ENCODE measurements at regions not wholly inside any gene's neighbourhood (a gene's known extent, or its start where the extent isn't known, plus 50 kb on each side); places are given as distances from the start of the nearest gene placed in this dataset.

GRCh38 chr12:19884021-19884492, 444.8 kb downstream of the AEBP2 start:
- DNase-seq: no peak

GRCh38 chr12:19885093-19885812, 446.0 kb downstream of the AEBP2 start:
- no peak for DNase-seq

GRCh38 chr12:19886065-19886464, 446.8 kb downstream of the AEBP2 start:
- no peak for DNase-seq

- DNase-seq: no peak
Observed at GRCh38 chr12:19886639-19887064, 447.4 kb downstream of the AEBP2 start.

- no peak for DNase-seq
Observed at GRCh38 chr12:19890024-19890423, 450.7 kb downstream of the AEBP2 start.

- peak; percentile 61 for DNase-seq
Observed at GRCh38 chr12:19891936-19892591, 452.8 kb downstream of the AEBP2 start.

- DNase-seq: peak; percentile 45
Observed at GRCh38 chr12:19893514-19893913, 454.2 kb downstream of the AEBP2 start.

- peak; percentile 73 for DNase-seq
Observed at GRCh38 chr12:19894050-19894449, 454.8 kb downstream of the AEBP2 start.

- no peak for DNase-seq
Observed at GRCh38 chr12:19894803-19895202, 455.5 kb downstream of the AEBP2 start.

- DNase-seq: peak; percentile 54
Observed at GRCh38 chr12:19895246-19896020, 456.1 kb downstream of the AEBP2 start.

GRCh38 chr12:19896041-19896440, 456.7 kb downstream of the AEBP2 start:
- DNase-seq: peak; percentile 64

- no peak for DNase-seq
Observed at GRCh38 chr12:19896534-19896933, 457.2 kb downstream of the AEBP2 start.

GRCh38 chr12:19897900-19898408, 458.7 kb downstream of the AEBP2 start:
- DNase-seq: no peak

GRCh38 chr12:19901841-19902240, 462.5 kb downstream of the AEBP2 start:
- no peak for DNase-seq

- no peak for DNase-seq
Observed at GRCh38 chr12:19904819-19905218, 463.5 kb upstream of the PDE3A start.

- DNase-seq: no peak
Observed at GRCh38 chr12:19908830-19909229, 459.5 kb upstream of the PDE3A start.

GRCh38 chr12:19909418-19909817, 458.9 kb upstream of the PDE3A start:
- no peak for DNase-seq

- peak; percentile 37 for DNase-seq
Observed at GRCh38 chr12:19910681-19911080, 457.7 kb upstream of the PDE3A start.

- DNase-seq: no peak
Observed at GRCh38 chr12:19912991-19913390, 455.3 kb upstream of the PDE3A start.

GRCh38 chr12:19915392-19916195, 452.7 kb upstream of the PDE3A start:
- peak; percentile 40 for DNase-seq

- no peak for DNase-seq
Observed at GRCh38 chr12:19916196-19916753, 452.1 kb upstream of the PDE3A start.

- no peak for DNase-seq
Observed at GRCh38 chr12:19916974-19917373, 451.4 kb upstream of the PDE3A start.
